ENCODE measurements at regions not wholly inside any gene's neighbourhood (a gene's known extent, or its start where the extent isn't known, plus 50 kb on each side); places are given as distances from the start of the nearest gene placed in this dataset.

DNA sequence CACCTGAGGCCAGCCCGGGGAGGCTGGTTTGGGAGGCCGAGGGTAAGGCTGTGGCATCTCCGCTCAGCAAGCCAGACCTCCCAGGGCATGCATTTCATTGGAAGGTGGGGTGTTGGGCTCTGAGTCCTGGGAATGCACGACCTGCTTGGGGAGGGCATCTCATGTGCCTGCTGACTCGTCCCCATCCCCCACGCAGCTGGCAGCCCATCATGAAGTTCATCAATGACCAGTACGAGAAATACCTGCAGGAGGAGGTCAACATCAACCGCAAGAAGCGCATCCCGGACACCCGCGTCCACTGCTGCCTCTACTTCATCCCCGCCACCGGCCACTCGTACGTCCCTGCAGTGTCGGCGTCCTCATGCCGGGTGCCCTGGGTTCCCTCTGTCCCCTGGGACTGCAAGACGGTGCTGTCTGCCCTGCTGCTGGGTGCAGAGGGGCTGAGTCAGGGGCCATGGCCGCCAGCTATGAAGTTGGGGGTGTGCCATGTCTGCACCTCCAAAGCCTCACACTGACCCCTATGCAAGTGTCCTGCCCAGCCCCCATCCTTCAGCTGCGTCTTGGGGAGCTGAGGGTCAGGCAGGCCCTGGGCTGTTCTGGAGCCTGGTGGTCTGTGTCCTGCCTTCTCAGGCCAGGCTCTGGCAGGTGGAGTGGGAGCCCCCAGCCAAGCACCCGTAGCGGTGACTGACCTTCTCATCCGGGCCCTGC is 347.9 kb downstream of the SEC14L1 start:
- TF ChIP-seq, protein P1, sequence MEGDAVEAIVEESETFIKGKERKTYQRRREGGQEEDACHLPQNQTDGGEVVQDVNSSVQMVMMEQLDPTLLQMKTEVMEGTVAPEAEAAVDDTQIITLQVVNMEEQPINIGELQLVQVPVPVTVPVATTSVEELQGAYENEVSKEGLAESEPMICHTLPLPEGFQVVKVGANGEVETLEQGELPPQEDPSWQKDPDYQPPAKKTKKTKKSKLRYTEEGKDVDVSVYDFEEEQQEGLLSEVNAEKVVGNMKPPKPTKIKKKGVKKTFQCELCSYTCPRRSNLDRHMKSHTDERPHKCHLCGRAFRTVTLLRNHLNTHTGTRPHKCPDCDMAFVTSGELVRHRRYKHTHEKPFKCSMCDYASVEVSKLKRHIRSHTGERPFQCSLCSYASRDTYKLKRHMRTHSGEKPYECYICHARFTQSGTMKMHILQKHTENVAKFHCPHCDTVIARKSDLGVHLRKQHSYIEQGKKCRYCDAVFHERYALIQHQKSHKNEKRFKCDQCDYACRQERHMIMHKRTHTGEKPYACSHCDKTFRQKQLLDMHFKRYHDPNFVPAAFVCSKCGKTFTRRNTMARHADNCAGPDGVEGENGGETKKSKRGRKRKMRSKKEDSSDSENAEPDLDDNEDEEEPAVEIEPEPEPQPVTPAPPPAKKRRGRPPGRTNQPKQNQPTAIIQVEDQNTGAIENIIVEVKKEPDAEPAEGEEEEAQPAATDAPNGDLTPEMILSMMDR (IDR thresholded peaks at IDR 0.05; ENCODE audit: control extremely low read depth in 1 of 3, insufficient read depth in 1 of 3, low read depth in 1 of 3, low read length in 3 of 3): no peak
- no peak for TF ChIP-seq SIN3A (conservative IDR thresholded peaks at IDR 0.05 in 1 of 2, IDR thresholded peaks at IDR 0.05 in 1 of 2; ENCODE audit: low read depth in 1 of 2, low read length in 2 of 2)
- TF ChIP-seq GABPA (IDR thresholded peaks at IDR 0.05; ENCODE audit: borderline replicate concordance, insufficient read depth, low read length): no peak
- TF ChIP-seq YY1 (IDR thresholded peaks at IDR 0.05; ENCODE audit: low read depth, low read length): no peak
